ENCODE measurements at regions not wholly inside any gene's neighbourhood (a gene's known extent, or its start where the extent isn't known, plus 50 kb on each side); places are given as distances from the start of the nearest gene placed in this dataset.

- Histone ChIP-seq H3K9me3 (ENCODE audit: control insufficient read depth in 1 of 2, low read length in 2 of 2) (no peaks in the 10 kb centered on the region), H3K27me3 (ENCODE audit: low read depth, low read length) (no peaks in the 10 kb centered on the region), H3K4me1 (ENCODE audit: control insufficient read depth in 1 of 2, insufficient read depth in 2 of 2, low read length in 2 of 2) (peaks cover 0 to 11% of the 10 kb centered on the region in 2 donors), H3K4me3 (ENCODE audit: low read depth in 1 of 2, low read length in 2 of 2) (no peak overlapping the region), H3K27ac (ENCODE audit: low read length) (no peak overlapping the region), H3K36me3 (ENCODE audit: control insufficient read depth in 1 of 2, insufficient read depth in 2 of 2, low read length in 2 of 2) (no peaks in the 10 kb centered on the region)
These were observed 103.7 kb downstream of the NOG start for GRCh38 chr17:56697190-56697589.

GRCh38 chr17:56699186-56699894 is 105.8 kb downstream of the NOG start:
- Histone ChIP-seq H3K27me3 (ENCODE audit: low read depth, low read length) (no peaks in the 10 kb centered on the region), H3K4me3 (ENCODE audit: low read depth in 1 of 2, low read length in 2 of 2) (no peak overlapping the region), H3K27ac (ENCODE audit: low read length) (peak overlapping the region; percentile 23), H3K9me3 (ENCODE audit: control insufficient read depth in 1 of 2, low read length in 2 of 2) (no peaks in the 10 kb centered on the region), H3K36me3 (ENCODE audit: control insufficient read depth in 1 of 2, insufficient read depth in 2 of 2, low read length in 2 of 2) (no peaks in the 10 kb centered on the region), H3K4me1 (ENCODE audit: control insufficient read depth in 1 of 2, insufficient read depth in 2 of 2, low read length in 2 of 2) (peaks cover 0 to 11% of the 10 kb centered on the region in 2 donors)

- H3K27me3 ChIP-seq (ENCODE audit: low read depth, low read length): no peaks in the 10 kb centered on the region
- peaks cover 0 to 11% of the 10 kb centered on the region in 2 donors for H3K4me1 ChIP-seq (ENCODE audit: control insufficient read depth in 1 of 2, insufficient read depth in 2 of 2, low read length in 2 of 2)
- no peaks in the 10 kb centered on the region for H3K36me3 ChIP-seq (ENCODE audit: control insufficient read depth in 1 of 2, insufficient read depth in 2 of 2, low read length in 2 of 2)
- no peak overlapping the region for H3K4me3 ChIP-seq (ENCODE audit: low read depth in 1 of 2, low read length in 2 of 2)
- no peak overlapping the region for H3K27ac ChIP-seq (ENCODE audit: low read length)
- no peaks in the 10 kb centered on the region for H3K9me3 ChIP-seq (ENCODE audit: control insufficient read depth in 1 of 2, low read length in 2 of 2)
These were observed 107.5 kb downstream of the NOG start for GRCh38 chr17:56700919-56701420.

- Histone ChIP-seq H3K27ac (ENCODE audit: low read length) (no peak overlapping the region), H3K4me3 (ENCODE audit: low read depth in 1 of 2, low read length in 2 of 2) (no peak overlapping the region), H3K27me3 (ENCODE audit: low read depth, low read length) (no peaks in the 10 kb centered on the region), H3K4me1 (ENCODE audit: control insufficient read depth in 1 of 2, insufficient read depth in 2 of 2, low read length in 2 of 2) (no peaks in the 10 kb centered on the region), H3K36me3 (ENCODE audit: control insufficient read depth in 1 of 2, insufficient read depth in 2 of 2, low read length in 2 of 2) (no peaks in the 10 kb centered on the region), H3K9me3 (ENCODE audit: control insufficient read depth in 1 of 2, low read length in 2 of 2) (no peaks in the 10 kb centered on the region)
These were observed 114.1 kb downstream of the NOG start for GRCh38 chr17:56707312-56708219.

- no peaks in the 10 kb centered on the region for H3K4me1 ChIP-seq (ENCODE audit: control insufficient read depth in 1 of 2, insufficient read depth in 2 of 2, low read length in 2 of 2)
- no peaks in the 10 kb centered on the region for H3K27me3 ChIP-seq (ENCODE audit: low read depth, low read length)
- no peak overlapping the region for H3K27ac ChIP-seq (ENCODE audit: low read length)
- H3K4me3 ChIP-seq (ENCODE audit: low read depth in 1 of 2, low read length in 2 of 2): no peak overlapping the region
- no peaks in the 10 kb centered on the region for H3K9me3 ChIP-seq (ENCODE audit: control insufficient read depth in 1 of 2, low read length in 2 of 2)
- H3K36me3 ChIP-seq (ENCODE audit: control insufficient read depth in 1 of 2, insufficient read depth in 2 of 2, low read length in 2 of 2): no peaks in the 10 kb centered on the region
These were observed 114.7 kb downstream of the NOG start for GRCh38 chr17:56708220-56708558.

GRCh38 chr17:56708670-56709410 is 115.3 kb downstream of the NOG start:
- Histone ChIP-seq H3K4me3 (ENCODE audit: low read depth in 1 of 2, low read length in 2 of 2) (no peak overlapping the region), H3K9me3 (ENCODE audit: control insufficient read depth in 1 of 2, low read length in 2 of 2) (no peaks in the 10 kb centered on the region), H3K27ac (ENCODE audit: low read length) (no peak overlapping the region), H3K4me1 (ENCODE audit: control insufficient read depth in 1 of 2, insufficient read depth in 2 of 2, low read length in 2 of 2) (no peaks in the 10 kb centered on the region), H3K27me3 (ENCODE audit: low read depth, low read length) (no peaks in the 10 kb centered on the region), H3K36me3 (ENCODE audit: control insufficient read depth in 1 of 2, insufficient read depth in 2 of 2, low read length in 2 of 2) (no peaks in the 10 kb centered on the region)

- Histone ChIP-seq H3K4me1 (ENCODE audit: control insufficient read depth in 1 of 2, insufficient read depth in 2 of 2, low read length in 2 of 2) (no peaks in the 10 kb centered on the region), H3K27me3 (ENCODE audit: low read depth, low read length) (no peaks in the 10 kb centered on the region), H3K9me3 (ENCODE audit: control insufficient read depth in 1 of 2, low read length in 2 of 2) (no peaks in the 10 kb centered on the region), H3K27ac (ENCODE audit: low read length) (no peak overlapping the region), H3K36me3 (ENCODE audit: control insufficient read depth in 1 of 2, insufficient read depth in 2 of 2, low read length in 2 of 2) (no peaks in the 10 kb centered on the region), H3K4me3 (ENCODE audit: low read depth in 1 of 2, low read length in 2 of 2) (no peak overlapping the region)
These were observed 117.5 kb downstream of the NOG start for GRCh38 chr17:56710986-56711385.

GRCh38 chr17:56715613-56716357 is 117.9 kb downstream of the C17orf67 start:
- H3K36me3 ChIP-seq (ENCODE audit: control insufficient read depth in 1 of 2, insufficient read depth in 2 of 2, low read length in 2 of 2): no peaks in the 10 kb centered on the region
- H3K9me3 ChIP-seq (ENCODE audit: control insufficient read depth in 1 of 2, low read length in 2 of 2): no peaks in the 10 kb centered on the region

GRCh38 chr17:56717471-56717870 is 116.2 kb downstream of the C17orf67 start:
- Histone ChIP-seq H3K9me3 (ENCODE audit: control insufficient read depth in 1 of 2, low read length in 2 of 2) (no peaks in the 10 kb centered on the region), H3K36me3 (ENCODE audit: control insufficient read depth in 1 of 2, insufficient read depth in 2 of 2, low read length in 2 of 2) (no peaks in the 10 kb centered on the region), H3K27ac (ENCODE audit: low read length) (no peak overlapping the region), H3K4me1 (ENCODE audit: control insufficient read depth in 1 of 2, insufficient read depth in 2 of 2, low read length in 2 of 2) (no peaks in the 10 kb centered on the region), H3K4me3 (ENCODE audit: low read depth in 1 of 2, low read length in 2 of 2) (no peak overlapping the region), H3K27me3 (ENCODE audit: low read depth, low read length) (no peaks in the 10 kb centered on the region)

More at GRCh38 chr17:56715613-56716357, 117.9 kb downstream of the C17orf67 start:
- H3K4me3 ChIP-seq (ENCODE audit: low read depth in 1 of 2, low read length in 2 of 2): no peak overlapping the region
- no peaks in the 10 kb centered on the region for H3K27me3 ChIP-seq (ENCODE audit: low read depth, low read length)
- H3K4me1 ChIP-seq (ENCODE audit: control insufficient read depth in 1 of 2, insufficient read depth in 2 of 2, low read length in 2 of 2): no peaks in the 10 kb centered on the region
- H3K27ac ChIP-seq (ENCODE audit: low read length): no peak overlapping the region

GRCh38 chr17:56718515-56718914 is 115.2 kb downstream of the C17orf67 start:
- Histone ChIP-seq H3K36me3 (ENCODE audit: control insufficient read depth in 1 of 2, insufficient read depth in 2 of 2, low read length in 2 of 2) (no peaks in the 10 kb centered on the region), H3K4me1 (ENCODE audit: control insufficient read depth in 1 of 2, insufficient read depth in 2 of 2, low read length in 2 of 2) (no peaks in the 10 kb centered on the region), H3K27ac (ENCODE audit: low read length) (no peak overlapping the region), H3K9me3 (ENCODE audit: control insufficient read depth in 1 of 2, low read length in 2 of 2) (no peaks in the 10 kb centered on the region), H3K27me3 (ENCODE audit: low read depth, low read length) (no peaks in the 10 kb centered on the region), H3K4me3 (ENCODE audit: low read depth in 1 of 2, low read length in 2 of 2) (no peak overlapping the region)
